Stimulated activated CD4-positive, alpha-beta T cell treated with anti-CD3 and anti-CD28 coated beads, Interleukin-4, amount 100 ng/mL, for 4 hours (primary cell): ENCODE measurements at regions not wholly inside any gene's neighbourhood (a gene's known extent, or its start where the extent isn't known, plus 50 kb on each side); places are given as distances from the start of the nearest gene placed in this dataset.
"Not testable (repeated sequence)": the region's sequence is repeated elsewhere in the genome, so short reads cannot be mapped to it uniquely, and the experiment has no call there.

Experiments used
- DNase-seq, 2 experiments: peaks; one replicate each; pipeline ENCODE4 v3.0.0-alpha.2; 2020

- DNase-seq = no peak
Measured at GRCh38 chrX:122092978-122093377, 1045.6 kb downstream of the GLUD2 start.

- DNase-seq = no peak
Measured at GRCh38 chrX:122094611-122095010, 1047.2 kb downstream of the GLUD2 start.

- no peak for DNase-seq
Measured at GRCh38 chrX:122113376-122113775, 1066.0 kb downstream of the GLUD2 start.

GRCh38 chrX:122113896-122114295, 1066.5 kb downstream of the GLUD2 start:
- DNase-seq = no peak

- no peak for DNase-seq
Measured at GRCh38 chrX:122115604-122116003, 1068.2 kb downstream of the GLUD2 start.

- DNase-seq = no peak
Measured at GRCh38 chrX:122119361-122119760, 1064.7 kb upstream of the GRIA3 start.

GRCh38 chrX:122122274-122122673, 1061.8 kb upstream of the GRIA3 start:
- no peak for DNase-seq

- no peak for DNase-seq
Measured at GRCh38 chrX:122133478-122133877, 1050.6 kb upstream of the GRIA3 start.

GRCh38 chrX:122134291-122134690, 1049.8 kb upstream of the GRIA3 start:
- no peak for DNase-seq

GRCh38 chrX:122135070-122135469, 1049.0 kb upstream of the GRIA3 start:
- DNase-seq = no peak

- not testable (repeated sequence) for DNase-seq
Measured at GRCh38 chrX:122140219-122140618, 1043.9 kb upstream of the GRIA3 start.

- DNase-seq = no peak
Measured at GRCh38 chrX:122154019-122154418, 1030.1 kb upstream of the GRIA3 start.

- DNase-seq = no peak
Measured at GRCh38 chrX:122168241-122168640, 1015.8 kb upstream of the GRIA3 start.

- no peak for DNase-seq
Measured at GRCh38 chrX:122184791-122185190, 999.3 kb upstream of the GRIA3 start.

- no peak for DNase-seq
Measured at GRCh38 chrX:122187069-122187713, 996.9 kb upstream of the GRIA3 start.

GRCh38 chrX:122188751-122189150, 995.3 kb upstream of the GRIA3 start:
- no peak for DNase-seq

- DNase-seq = no peak
Measured at GRCh38 chrX:122196343-122196742, 987.7 kb upstream of the GRIA3 start.

GRCh38 chrX:122203399-122203798, 980.7 kb upstream of the GRIA3 start:
- DNase-seq = no peak

GRCh38 chrX:122218666-122219065, 965.4 kb upstream of the GRIA3 start:
- no peak for DNase-seq

- no peak for DNase-seq
Measured at GRCh38 chrX:122219226-122219625, 964.9 kb upstream of the GRIA3 start.

- no peak for DNase-seq
Measured at GRCh38 chrX:122219735-122220134, 964.3 kb upstream of the GRIA3 start.

GRCh38 chrX:122220644-122221373, 963.3 kb upstream of the GRIA3 start:
- DNase-seq = no peak

GRCh38 chrX:122221810-122222209, 962.3 kb upstream of the GRIA3 start:
- not testable (repeated sequence) for DNase-seq

GRCh38 chrX:122224137-122224536, 959.9 kb upstream of the GRIA3 start:
- DNase-seq = not testable (repeated sequence)

GRCh38 chrX:122238801-122239200, 945.3 kb upstream of the GRIA3 start:
- DNase-seq = no peak
